GM19438 (cell line): ENCODE measurements at regions not wholly inside any gene's neighbourhood (a gene's known extent, or its start where the extent isn't known, plus 50 kb on each side); places are given as distances from the start of the nearest gene placed in this dataset.

Experiments used
- ATAC-seq: cut with Tn5 transposase; IDR thresholded peaks from one replicate; pipeline ENCODE4 v1.9.1; 2021; ENCODE audit warnings: low read depth; ENCODE audit not compliant: unreplicated experiment

DNA sequence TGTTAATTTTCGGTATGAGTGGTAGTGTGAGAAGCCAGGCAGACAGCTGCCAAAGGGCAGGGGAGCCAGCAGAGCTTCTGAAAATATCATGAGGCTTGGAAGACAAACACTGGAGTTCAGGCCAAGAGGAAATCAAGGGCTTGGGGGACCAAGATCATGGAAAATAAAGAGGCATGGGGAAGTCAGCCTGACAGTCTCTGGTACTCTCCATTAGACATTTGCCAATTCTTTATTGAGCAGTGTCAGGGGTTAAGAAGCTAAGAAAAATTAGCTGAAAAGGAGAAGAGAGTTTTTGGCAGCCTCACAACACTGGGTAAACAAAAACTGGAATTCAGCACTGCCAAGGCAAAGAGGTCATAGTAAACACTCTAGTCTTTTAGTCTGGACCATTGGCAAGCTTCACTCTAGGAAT, 612.7 kb downstream of the EPHA4 start:
- no peak for ATAC-seq

DNA sequence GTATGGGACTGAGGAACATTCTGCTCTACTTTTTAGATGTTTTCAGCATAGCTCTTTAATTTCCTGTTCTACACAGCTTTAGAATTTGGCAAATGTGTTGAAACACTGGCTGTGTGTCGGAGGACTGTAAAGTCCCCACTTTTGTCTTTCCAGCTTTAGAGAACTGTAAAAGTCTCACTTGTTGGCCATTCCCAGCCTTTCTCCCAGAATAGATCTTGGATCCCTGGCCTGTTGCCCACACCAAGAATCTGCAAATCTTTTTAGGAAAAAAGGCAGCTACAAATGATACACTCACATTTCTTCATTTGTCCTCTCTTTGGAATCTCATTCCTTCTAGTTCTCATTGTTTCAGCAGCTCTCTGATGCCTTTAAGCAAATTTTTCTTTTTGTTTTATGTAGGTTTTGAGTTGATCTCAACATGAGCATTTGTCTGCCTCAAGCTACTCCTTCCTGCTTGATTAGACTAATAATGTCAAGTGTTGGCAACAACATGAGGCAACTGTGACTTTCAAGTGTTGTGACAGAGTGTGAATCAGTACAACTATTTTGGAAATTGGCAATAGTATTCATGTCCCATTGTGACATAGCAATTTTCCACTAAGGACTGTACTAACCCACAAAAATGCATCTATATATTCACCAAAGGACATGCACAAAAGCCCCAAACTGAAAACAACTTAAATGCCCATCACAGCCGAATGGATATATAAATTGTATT, 610.8 kb downstream of the EPHA4 start:
- ATAC-seq = no peak

- no peak for ATAC-seq
These were observed 609.5 kb downstream of the EPHA4 start for GRCh38 chr2:220962556-220962955.

- no peak for ATAC-seq
These were observed 609.0 kb downstream of the EPHA4 start for GRCh38 chr2:220963076-220963475.

DNA sequence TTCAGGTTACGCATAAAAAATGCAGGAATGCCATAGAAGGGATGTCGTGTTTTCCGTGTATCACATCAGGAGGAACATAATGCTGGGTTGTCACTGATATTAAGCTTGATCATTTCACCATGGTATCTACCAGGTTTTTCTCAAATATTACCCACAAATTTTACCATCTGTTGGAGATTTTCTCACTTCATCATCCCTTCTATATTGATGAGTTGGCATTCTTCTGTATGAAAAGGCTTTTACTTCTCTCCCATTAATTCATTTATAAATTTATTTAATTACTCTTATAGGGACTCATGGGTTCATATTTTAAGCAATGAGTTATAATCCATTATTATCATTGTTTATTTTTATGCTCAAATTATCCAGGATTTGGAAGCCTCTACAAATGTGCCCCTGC, 608.2 kb downstream of the EPHA4 start:
- ATAC-seq = no peak

- ATAC-seq = no peak
These were observed 605.5 kb downstream of the EPHA4 start for GRCh38 chr2:220966636-220967035.

- no peak for ATAC-seq
These were observed 602.8 kb downstream of the EPHA4 start for GRCh38 chr2:220969348-220969747.

GRCh38 chr2:220980966-220981675, 591.0 kb downstream of the EPHA4 start:
- no peak for ATAC-seq

DNA sequence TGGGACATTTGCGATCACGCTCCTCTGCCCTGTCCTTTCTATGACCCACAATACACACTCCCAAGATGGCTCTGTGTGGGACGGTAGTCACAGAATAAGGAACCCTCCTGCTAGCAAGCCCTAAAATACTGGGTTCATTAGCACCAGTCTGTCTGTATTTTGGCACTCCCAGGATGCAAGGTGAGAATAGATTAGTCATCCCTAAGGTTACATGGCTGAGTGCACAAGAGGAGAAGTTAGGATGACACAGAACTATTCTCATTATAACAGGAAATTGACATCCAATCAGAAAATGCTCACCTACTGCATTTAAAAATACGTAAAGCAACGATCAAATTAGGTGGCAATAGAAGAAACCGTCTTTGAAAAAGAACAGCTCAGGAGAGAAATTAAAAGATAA, 590.2 kb downstream of the EPHA4 start:
- no peak for ATAC-seq

DNA sequence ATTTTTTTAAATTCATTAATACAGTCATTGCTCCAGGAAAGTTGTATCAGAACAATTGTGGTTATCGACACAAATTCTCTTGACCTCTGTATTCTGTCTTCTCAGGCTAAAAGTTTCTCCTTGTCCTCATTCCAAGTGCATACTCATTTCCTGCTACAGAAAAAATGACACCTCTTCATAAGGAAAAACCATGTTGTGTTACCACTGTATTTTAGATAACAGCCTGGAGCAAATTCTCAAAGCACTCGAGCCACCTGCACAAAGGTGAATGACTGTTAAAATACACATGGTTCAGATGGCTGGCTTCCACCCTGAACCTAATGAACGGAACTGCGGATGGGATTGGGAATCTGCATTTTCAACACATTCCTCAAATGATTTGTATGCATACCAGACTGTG, 586.5 kb downstream of the EPHA4 start:
- ATAC-seq = no peak

DNA sequence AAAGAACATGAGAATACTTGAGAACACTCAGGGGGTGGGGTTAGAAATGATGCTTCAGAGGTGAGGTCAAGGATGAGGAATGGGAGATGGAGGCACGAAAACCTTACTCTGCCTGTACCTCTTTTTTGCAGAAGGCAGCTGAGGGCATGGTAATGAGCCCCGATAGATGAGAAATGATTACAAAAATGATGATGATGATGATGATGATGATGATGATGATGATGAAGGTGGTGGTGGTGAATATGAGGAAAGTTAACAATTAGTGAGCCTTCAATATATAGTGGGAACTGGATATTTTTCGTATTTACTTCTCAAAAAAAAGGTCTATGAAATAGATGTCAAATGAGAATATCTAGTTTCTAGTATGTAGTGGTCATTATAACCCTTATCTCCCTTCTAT, 584.3 kb downstream of the EPHA4 start:
- ATAC-seq = no peak

DNA sequence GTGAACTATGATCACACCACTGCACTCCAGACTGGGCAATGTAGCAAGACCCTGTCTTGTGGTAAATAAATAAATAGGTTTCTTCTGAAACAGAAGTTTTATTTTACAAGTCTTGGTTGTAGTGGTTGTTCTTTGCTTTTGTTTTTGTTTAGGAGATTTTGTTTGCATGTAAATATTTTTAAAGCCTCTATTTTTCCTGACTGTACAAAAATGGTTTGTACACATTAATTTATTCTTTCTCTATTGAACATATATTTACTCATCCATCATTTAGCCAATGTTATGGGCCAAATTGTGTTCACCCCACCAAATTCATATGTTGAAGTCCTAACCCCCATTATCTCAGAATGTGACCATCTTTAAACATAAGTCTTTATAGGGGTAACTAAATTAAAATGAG, 580.1 kb downstream of the EPHA4 start:
- no peak for ATAC-seq

DNA sequence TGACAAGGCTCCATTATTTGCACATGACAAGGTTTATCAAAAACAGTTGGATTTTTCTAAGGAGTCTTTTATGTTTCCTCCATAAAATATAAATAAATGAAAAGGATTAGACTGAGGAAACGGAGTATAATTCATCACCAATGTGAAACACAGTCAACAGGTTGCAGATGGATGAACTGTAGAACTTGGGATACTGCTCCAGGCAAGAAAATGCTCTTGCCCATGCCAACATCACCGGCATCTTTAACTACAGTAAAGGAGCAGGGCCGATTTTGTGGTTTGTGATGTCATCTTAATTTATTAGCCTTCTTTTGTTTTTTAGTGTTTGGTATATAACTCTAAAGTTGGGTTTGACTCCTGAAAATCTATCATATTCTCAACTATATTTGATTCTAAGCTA, 577.3 kb downstream of the EPHA4 start:
- no peak for ATAC-seq

DNA sequence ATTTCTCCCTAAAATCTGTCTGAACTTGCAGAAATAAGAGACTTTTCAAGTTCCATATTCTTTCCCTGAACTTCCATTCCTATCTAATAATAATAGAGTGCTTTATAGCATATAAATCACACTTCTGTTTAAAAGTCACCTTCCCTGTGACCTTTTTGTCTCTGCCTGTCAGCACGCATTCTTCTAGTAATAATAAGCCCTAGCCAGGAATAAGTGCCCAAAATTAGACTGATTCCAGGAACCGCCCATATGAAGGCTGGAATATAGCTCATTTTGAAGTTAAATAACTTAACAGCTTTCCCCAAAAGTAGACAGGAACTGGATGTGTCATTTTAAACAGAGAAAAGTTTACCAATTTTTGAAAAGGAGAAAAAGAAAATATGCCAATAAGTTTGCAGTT, 576.5 kb downstream of the EPHA4 start:
- ATAC-seq = no peak

- ATAC-seq = no peak
These were observed 573.9 kb downstream of the EPHA4 start for GRCh38 chr2:220998156-220998555.

DNA sequence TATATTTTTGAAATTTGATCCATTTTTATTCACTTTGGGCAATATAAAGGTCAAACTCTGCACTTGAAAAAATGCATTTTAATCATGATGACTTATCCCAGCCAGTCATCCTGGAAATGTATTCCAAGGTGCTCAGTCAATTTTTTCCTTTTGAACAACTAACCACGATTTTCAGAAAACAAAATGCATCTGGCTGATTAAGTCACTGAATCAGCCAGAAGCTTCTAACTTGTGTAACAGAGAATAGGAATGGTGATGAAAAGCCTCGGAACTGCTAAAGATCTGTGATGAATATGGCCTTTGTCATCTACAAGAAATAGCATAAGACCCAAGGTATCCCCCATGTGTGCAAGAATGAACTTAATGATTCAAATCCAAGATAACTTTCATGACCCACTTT, 572.7 kb downstream of the EPHA4 start:
- no peak for ATAC-seq

DNA sequence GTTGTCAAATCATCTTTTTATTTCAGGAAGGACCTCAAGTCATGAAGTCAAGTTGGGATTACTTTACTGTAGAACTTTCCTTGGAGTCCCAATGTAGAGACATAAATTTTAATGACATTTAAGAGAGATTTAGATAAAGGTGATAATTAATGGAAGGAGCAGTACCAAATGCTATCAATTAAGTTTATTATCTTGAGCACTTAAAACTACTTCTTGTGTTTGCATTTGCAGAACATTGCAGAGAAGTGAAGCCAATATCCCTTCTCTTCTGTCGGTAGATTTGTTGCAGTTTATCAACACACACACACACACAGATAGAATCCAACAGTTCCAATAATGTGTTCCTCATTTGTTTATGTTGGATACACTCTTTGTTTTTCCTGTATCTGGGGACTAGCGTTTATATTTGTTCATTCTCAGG, 570.7 kb downstream of the EPHA4 start:
- no peak for ATAC-seq

DNA sequence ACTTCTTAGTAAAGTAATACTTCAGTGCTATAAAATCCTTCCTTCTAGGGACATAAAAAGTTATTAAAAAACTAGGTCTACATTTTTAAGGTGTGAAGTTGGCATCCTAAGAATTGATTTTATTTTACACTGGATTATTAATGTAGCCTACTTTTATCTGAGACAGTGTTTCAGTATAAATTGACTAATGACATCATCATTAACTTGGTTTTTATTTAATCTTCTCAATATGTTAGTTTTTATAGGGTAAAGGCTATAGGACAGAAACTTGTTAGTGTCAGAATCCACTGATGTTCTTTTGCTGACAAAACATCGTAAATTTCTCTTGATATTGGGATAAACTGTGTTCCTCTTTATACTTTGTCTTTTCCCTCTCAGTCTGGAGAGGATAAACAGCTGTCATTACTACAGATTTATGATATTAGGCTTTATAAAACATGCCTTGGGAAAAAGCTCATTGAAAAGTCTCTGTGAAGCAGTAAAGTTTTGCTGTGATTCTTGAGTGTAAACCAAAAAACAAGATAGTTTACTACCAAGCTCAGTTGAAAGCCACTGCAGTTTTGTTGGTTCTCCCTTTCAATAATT, 569.9 kb downstream of the EPHA4 start:
- no peak for ATAC-seq

GRCh38 chr2:221005338-221005737, 566.8 kb downstream of the EPHA4 start:
- no peak for ATAC-seq

GRCh38 chr2:221006084-221006483, 566.0 kb downstream of the EPHA4 start:
- no peak for ATAC-seq

GRCh38 chr2:221016551-221016950, 555.6 kb downstream of the EPHA4 start:
- ATAC-seq = no peak

DNA sequence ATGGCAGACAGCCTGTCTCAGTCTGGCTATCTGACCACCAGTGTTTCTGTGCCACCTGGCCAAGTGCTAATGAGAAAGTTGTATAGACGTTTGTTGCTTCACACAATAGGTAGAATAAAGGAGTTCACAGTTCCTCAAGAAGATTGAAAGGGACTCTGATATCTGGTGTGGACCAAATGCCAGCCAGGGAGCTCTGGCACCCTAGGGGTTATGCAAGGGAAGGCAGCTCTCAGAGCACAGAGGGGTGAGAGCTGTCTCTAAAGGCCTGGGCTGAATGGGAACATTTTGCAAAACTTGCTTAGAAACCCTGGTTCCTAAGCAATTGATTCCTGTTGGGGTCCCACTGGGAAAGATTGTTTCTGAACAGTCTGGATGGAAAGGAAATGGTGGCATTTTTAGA, 553.8 kb downstream of the EPHA4 start:
- ATAC-seq = no peak
